ENCODE measurements at regions not wholly inside any gene's neighbourhood (a gene's known extent, or its start where the extent isn't known, plus 50 kb on each side); places are given as distances from the start of the nearest gene placed in this dataset.

- no peak for DNase-seq (ENCODE audit: low read depth)
Observed at GRCh38 chr5:175808711-175809110, 62.7 kb upstream of the CPLX2 start.

DNA sequence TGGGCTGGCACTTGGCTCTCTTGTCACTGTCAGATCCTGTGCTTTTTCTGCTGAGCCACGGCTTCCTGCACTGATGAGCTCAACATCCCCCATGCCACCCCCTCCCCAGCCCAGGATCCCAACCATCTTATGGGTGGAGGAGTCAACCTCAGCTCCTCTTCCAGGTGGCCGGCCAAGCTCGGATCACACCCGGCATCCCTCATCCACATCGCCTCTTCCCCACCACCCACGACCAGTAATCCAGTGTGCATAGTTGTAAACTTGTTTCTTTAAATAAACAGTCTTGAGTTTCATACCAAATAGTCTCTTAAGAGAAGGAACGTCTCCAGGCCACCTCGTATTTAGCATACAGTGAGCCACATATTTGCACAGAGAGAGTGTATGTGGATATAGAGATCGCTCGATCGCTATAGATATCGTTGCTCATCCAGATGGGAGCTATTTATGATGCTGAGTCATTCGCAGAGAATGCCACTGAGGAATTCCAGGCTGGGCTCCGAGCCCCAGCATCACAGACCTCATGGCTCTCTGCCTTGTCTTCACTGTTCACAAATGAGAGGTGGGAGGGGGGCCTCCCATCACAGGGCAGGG, 61.8 kb upstream of the CPLX2 start:
- DNase-seq (ENCODE audit: low read depth), result peak; percentile 79

DNA sequence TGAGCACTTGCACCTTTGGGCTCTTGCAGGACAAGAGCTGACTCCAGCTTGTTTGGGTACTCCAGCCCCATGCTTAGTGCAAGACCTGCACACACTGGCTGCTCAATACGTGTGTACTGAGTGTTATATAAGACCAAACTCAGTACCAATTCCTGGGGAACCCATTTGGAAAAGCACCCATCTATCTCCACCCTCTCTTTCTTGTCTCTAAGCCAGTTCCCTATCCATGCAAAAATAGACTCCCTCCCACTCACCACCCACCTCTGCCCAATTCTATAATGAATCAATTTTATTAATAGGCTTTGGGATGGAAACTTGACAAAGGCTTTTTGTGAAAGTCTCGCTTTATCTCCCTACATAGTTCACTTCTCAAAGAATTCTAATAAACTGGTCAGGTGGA, 60.9 kb upstream of the CPLX2 start:
- DNase-seq (ENCODE audit: low read depth), result no peak

GRCh38 chr5:175811589-175811988, 59.8 kb upstream of the CPLX2 start:
- DNase-seq (ENCODE audit: low read depth), result no peak

- no peak for DNase-seq (ENCODE audit: low read depth)
Observed at GRCh38 chr5:175813943-175814630, 57.3 kb upstream of the CPLX2 start.

DNA sequence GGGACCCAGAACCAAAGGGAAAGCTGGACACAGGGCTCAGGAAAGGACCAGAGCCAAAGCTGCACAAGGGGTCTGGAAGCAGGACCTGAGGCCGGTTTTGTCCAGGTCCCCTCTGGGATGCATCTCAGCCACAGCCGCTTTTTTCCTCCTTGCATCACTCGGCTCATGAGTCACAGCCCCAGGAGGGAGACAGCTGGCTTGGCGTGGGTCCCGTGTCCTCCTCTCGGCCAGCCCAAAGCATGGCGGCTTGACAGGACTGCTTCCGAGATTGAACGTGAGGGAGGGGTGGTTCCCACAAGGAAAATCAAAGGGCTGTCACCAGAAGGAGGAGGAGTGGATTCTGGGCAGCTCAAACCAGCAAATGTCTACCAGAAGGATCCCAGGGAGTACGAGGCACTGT, 56.7 kb upstream of the CPLX2 start:
- peak; percentile 72 for DNase-seq (ENCODE audit: low read depth)

- no peak for DNase-seq (ENCODE audit: low read depth)
Observed at GRCh38 chr5:175815126-175815913, 56.1 kb upstream of the CPLX2 start.

GRCh38 chr5:175816348-175816747, 55.0 kb upstream of the CPLX2 start:
- DNase-seq (ENCODE audit: low read depth), result no peak

DNA sequence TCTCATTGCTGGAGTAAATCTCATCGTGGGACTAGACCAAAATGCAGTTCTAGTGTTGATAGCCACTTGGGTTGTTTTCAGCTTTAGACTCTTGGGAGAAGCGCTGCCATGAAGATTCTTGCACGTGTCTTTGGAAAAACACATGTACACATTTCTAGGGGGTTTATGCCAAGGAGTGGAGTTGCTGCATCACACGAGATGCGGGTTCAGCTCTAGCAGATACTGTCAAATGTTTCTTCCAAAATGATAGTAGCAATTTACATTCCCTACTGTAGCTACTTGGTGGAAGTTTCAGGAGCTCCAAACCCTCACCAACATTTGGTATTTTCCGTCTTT, 52.3 kb upstream of the CPLX2 start:
- DNase-seq (ENCODE audit: low read depth), result no peak

DNA sequence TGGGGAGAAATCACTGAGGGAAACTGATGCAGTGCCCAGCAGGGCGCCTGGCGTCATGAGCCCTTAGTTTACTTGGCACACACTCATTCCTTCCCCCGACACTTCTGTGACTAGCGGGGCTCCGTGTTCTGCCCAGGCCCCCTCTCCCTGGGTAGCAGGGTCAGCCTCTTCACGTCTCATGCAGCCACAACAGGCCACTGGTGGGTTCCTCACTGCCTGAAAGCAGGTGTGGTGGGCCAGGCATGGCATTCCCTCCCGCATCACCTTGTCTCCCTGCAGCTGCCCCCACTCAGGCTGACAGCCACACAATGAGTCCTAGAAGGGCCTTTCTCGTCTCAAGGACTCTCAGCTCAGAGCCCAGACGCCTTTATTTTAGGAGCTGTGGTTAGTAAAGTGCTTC, 51.1 kb upstream of the CPLX2 start:
- no peak for DNase-seq (ENCODE audit: low read depth)
